ENCODE measurements at regions not wholly inside any gene's neighbourhood (a gene's known extent, or its start where the extent isn't known, plus 50 kb on each side); places are given as distances from the start of the nearest gene placed in this dataset.

DNA sequence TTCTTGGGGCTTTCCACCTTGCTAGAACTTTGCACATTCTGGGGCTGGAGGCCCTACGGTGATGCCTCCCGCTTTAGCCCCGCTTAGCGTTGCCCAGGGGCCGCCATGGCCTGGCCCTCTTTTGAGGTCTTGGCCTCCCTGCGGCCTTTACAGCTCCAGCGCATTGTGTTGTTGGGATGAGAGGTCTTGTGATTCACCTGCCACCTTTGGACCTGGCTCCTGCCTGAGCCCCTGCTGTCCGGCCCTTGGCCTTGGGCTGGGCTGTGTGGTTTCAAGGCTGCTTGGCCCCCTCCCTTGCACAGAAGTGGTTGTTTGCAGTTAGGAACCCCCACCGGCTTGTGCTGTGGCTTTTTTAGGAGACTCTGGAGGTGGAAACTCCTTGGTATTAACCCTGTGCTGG lies 61.0 kb upstream of the CDH4 start:
- DNase-seq, result no peak

DNA sequence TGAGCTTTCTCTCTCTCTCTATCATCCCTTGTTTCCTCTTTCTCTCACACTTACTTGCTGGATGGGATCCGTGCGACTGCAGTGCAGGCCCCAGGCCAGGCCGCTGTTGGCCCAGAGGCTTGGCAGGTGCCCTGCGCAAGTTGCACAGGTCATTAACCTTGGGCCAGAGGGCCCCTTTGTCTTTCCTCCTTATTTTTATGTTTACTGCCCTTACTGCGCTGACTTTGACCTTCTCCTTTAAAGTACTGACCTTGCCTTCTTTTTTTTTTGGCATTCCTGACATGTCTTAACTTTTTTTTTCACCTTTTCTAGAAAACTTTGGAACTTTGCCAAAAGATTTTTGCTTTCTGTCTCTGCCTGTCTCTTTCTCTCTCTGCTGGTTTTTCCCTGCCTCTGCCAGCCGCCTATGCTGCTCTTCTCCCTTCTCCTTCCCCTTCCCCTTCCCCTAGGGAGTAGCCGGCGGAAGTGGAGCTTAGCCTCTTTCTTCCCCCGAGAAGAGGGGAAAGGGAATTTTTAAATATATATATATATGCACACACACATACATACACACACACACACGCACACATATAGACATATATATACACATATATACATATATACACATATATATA lies 59.6 kb upstream of the CDH4 start:
- DNase-seq, result no peak

DNA sequence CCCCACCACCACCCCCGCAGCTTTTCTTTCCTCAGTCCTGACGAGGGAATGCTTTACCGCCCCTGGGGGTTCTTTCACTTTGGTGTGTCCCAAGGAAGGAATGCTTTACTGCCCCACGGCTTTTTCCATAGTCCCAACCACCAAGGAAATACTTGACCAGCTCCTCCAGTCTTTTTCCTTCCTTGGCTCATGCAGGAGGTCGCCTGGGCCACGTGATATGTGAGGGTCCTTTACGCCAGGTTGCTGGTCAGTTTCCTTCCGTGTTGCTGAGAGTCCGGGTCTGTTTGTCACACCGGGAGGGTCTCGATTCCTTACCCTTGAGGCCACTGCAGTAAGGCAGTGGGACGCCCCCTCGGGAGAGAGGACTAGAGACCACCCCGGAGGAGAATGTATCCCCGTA lies 58.9 kb upstream of the CDH4 start:
- DNase-seq, result no peak
